Caco-2 (cell line): ENCODE measurements at regions not wholly inside any gene's neighbourhood (a gene's known extent, or its start where the extent isn't known, plus 50 kb on each side); places are given as distances from the start of the nearest gene placed in this dataset.

Experiments
- BruUV-seq: library from RNA; stranded (reverse); fragments of 400-500 nt; replicated peaks from 2 replicates; lab custom pipeline; 2021; lab: Mats Ljungman, UMichigan
- CTCF ChIA-PET: fragments of 300-600 bp; sonication (Branson Sonifier 250); formaldehyde crosslinking; loops from one replicate; lab custom pipeline; 2022; ENCODE audit warnings: antibody characterized with exemption; lab: Charles Lee
- POLR2A ChIA-PET: fragments of 300-600 bp; sonication (Branson Sonifier 250); formaldehyde crosslinking; loops from one replicate; lab custom pipeline; 2022; ENCODE audit warnings: antibody characterized with exemption; lab: Charles Lee
- DNase-seq, 2 experiments: peaks; one replicate each; pipeline versions ENCODE4 v3.0.0 to v3.0.0-alpha.2; 2020 to 2022
- H3K27me3 ChIP-seq: replicated peaks from 2 replicates; pipeline ENCODE4 v1.6.0; 2011; ENCODE audit warnings: low read length; ENCODE audit not compliant: control insufficient read depth, insufficient read depth
- H3K36me3 ChIP-seq: 2 replicates; pipeline ENCODE4 v1.5.1; 2011; ENCODE audit warnings: low read length; ENCODE audit not compliant: control insufficient read depth, insufficient read depth
- H3K4me1 ChIP-seq: fragments of 250-450 bp; sonication (Bioruptor Pico); 2 replicates; pipeline ENCODE4 v1.5.1; 2020; ENCODE audit warnings: mild to moderate bottlenecking
- H3K4me3 ChIP-seq: 2 replicates; pipeline ENCODE4 v1.5.1; 2011; ENCODE audit warnings: low read depth, mild to moderate bottlenecking, control low read depth, low read length
- H3K9me3 ChIP-seq: fragments of 250-450 bp; sonication (Bioruptor Pico); 2 replicates; pipeline ENCODE4 v1.5.1; 2020; ENCODE audit warnings: mild to moderate bottlenecking, moderate library complexity
- H3K27ac Mint-ChIP-seq: one replicate; pipeline ENCODE4 v1.8.0; 2022; ENCODE audit warnings: mixed read lengths; ENCODE audit not compliant: unreplicated experiment
- H3K27me3 Mint-ChIP-seq: one replicate; pipeline ENCODE4 v1.8.0; 2022; ENCODE audit warnings: mixed read lengths; ENCODE audit not compliant: insufficient read depth, unreplicated experiment
- H3K36me3 Mint-ChIP-seq: one replicate; pipeline ENCODE4 v1.8.0; 2022; ENCODE audit warnings: mild to moderate bottlenecking, mixed read lengths; ENCODE audit not compliant: insufficient read depth, unreplicated experiment
- H3K4me1 Mint-ChIP-seq: one replicate; pipeline ENCODE4 v1.8.0; 2022; ENCODE audit warnings: low read depth, mixed read lengths; ENCODE audit not compliant: unreplicated experiment
- H3K4me3 Mint-ChIP-seq: one replicate; pipeline ENCODE4 v1.8.0; 2022; ENCODE audit warnings: mild to moderate bottlenecking, moderate library complexity, mixed read lengths; ENCODE audit not compliant: unreplicated experiment
- H3K9me3 Mint-ChIP-seq: one replicate; pipeline ENCODE4 v1.8.0; 2022; ENCODE audit warnings: mixed read lengths; ENCODE audit not compliant: unreplicated experiment
- intact Hi-C: fragments of 100-400 bp; cut with micrococcal nuclease; formaldehyde crosslinking; loops from one replicate; pipeline ENCODE4 v1.10.0; 2022; ENCODE audit not compliant: unreplicated experiment
- TF ChIP-seq, protein P1 (sequence below), 2 experiments: fragments of 200-600 bp in 1 of 2; IDR thresholded peaks; 1 replicate in 1 of 2; 2 replicates in 1 of 2; pipeline versions ENCODE4 v1.5.1 to v1.8.0; 2011 to 2022; ENCODE audit warnings: antibody characterized with exemption in 1 of 2, control low read depth in 1 of 2, inconsistent platforms in 1 of 2, low read depth in 1 of 2, low read length in 1 of 2, mild to moderate bottlenecking in 1 of 2, moderate library complexity in 1 of 2; ENCODE audit not compliant: insufficient read depth in 1 of 2, severe bottlenecking in 1 of 2, unreplicated experiment in 1 of 2

GRCh38 chr13:59533561-59534555 lies 629.9 kb downstream of the DIAPH3 start:
- no peak overlapping the region for H3K4me3 ChIP-seq
- no peaks in the 10 kb centered on the region for H3K4me1 ChIP-seq
- ChIA-PET POLR2A (no interaction called here), CTCF (no interaction called here)
- H3K9me3 ChIP-seq: no peaks in the 10 kb centered on the region
- H3K4me1 Mint-ChIP-seq: peaks cover 12% of the 10 kb centered on the region
- no peaks in the 10 kb centered on the region for H3K9me3 Mint-ChIP-seq
- no peak for DNase-seq
- no TSS peak for BruUV-seq
- H3K27me3 Mint-ChIP-seq: no peaks in the 10 kb centered on the region
- TF ChIP-seq, protein P1, sequence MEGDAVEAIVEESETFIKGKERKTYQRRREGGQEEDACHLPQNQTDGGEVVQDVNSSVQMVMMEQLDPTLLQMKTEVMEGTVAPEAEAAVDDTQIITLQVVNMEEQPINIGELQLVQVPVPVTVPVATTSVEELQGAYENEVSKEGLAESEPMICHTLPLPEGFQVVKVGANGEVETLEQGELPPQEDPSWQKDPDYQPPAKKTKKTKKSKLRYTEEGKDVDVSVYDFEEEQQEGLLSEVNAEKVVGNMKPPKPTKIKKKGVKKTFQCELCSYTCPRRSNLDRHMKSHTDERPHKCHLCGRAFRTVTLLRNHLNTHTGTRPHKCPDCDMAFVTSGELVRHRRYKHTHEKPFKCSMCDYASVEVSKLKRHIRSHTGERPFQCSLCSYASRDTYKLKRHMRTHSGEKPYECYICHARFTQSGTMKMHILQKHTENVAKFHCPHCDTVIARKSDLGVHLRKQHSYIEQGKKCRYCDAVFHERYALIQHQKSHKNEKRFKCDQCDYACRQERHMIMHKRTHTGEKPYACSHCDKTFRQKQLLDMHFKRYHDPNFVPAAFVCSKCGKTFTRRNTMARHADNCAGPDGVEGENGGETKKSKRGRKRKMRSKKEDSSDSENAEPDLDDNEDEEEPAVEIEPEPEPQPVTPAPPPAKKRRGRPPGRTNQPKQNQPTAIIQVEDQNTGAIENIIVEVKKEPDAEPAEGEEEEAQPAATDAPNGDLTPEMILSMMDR (IDR thresholded peaks at IDR 0.05; ENCODE audit: insufficient read depth in 1 of 2, low read depth in 1 of 2, low read length in 1 of 2, severe bottlenecking in 1 of 2, unreplicated experiment in 1 of 2): no peak
- intact Hi-C loops: no loop called here
- H3K27me3 ChIP-seq: no peaks in the 10 kb centered on the region; the same call in 1 of the 2 replicates
- H3K4me3 Mint-ChIP-seq: no peak overlapping the region
- no peaks in the 10 kb centered on the region for H3K36me3 ChIP-seq
- no peaks in the 10 kb centered on the region for H3K36me3 Mint-ChIP-seq
- H3K27ac Mint-ChIP-seq: no peak overlapping the region

DNA sequence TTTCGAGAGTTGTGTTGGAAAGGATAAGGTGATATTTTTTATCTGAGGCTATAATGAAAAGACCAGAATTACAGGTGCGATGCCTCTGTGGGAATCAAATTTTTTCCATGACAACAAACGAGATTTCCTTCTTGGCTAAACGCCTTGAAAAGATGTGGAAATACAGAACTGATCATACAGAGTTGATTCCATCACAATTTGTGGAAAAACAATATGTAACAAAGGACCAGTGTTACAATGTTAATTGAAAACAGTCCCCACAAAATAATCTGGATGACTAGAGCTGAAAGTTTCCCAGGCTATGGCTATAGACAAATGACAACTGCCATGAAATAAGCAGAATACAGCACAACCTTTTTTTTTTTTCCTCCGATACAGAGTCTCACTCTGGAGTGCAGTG lies 628.9 kb downstream of the DIAPH3 start:
- no TSS peak for BruUV-seq
- H3K4me1 ChIP-seq: no peaks in the 10 kb centered on the region
- Mint-ChIP-seq H3K36me3 (no peaks in the 10 kb centered on the region), H3K4me1 (peaks cover 12% of the 10 kb centered on the region), H3K27ac (no peak overlapping the region), H3K9me3 (no peaks in the 10 kb centered on the region), H3K4me3 (no peak overlapping the region), H3K27me3 (no peaks in the 10 kb centered on the region)
- intact Hi-C loops: no loop called here
- TF ChIP-seq, protein P1 (IDR thresholded peaks at IDR 0.05; ENCODE audit: insufficient read depth in 1 of 2, low read depth in 1 of 2, low read length in 1 of 2, severe bottlenecking in 1 of 2, unreplicated experiment in 1 of 2): no peak
- H3K9me3 ChIP-seq: no peaks in the 10 kb centered on the region
- H3K36me3 ChIP-seq: no peaks in the 10 kb centered on the region
- H3K27me3 ChIP-seq: no peaks in the 10 kb centered on the region; the same call in 1 of the 2 replicates
- no peak overlapping the region for H3K4me3 ChIP-seq
- no peak for DNase-seq
- POLR2A ChIA-PET: no interaction called here
- CTCF ChIA-PET: no interaction called here

GRCh38 chr13:59537500-59537899 lies 626.2 kb downstream of the DIAPH3 start:
- no TSS peak for BruUV-seq
- POLR2A ChIA-PET: no interaction called here
- Mint-ChIP-seq H3K4me3 (no peak overlapping the region), H3K4me1 (peaks cover 6% of the 10 kb centered on the region), H3K27ac (no peak overlapping the region), H3K27me3 (no peaks in the 10 kb centered on the region), H3K36me3 (no peaks in the 10 kb centered on the region), H3K9me3 (no peaks in the 10 kb centered on the region)
- no peaks in the 10 kb centered on the region for H3K9me3 ChIP-seq
- H3K4me1 ChIP-seq: no peaks in the 10 kb centered on the region
- intact Hi-C loops: no loop called here
- H3K36me3 ChIP-seq: no peaks in the 10 kb centered on the region
- CTCF ChIA-PET: no interaction called here
- H3K4me3 ChIP-seq: no peak overlapping the region
- no peaks in the 10 kb centered on the region for H3K27me3 ChIP-seq
- no peak for DNase-seq
- TF ChIP-seq, protein P1 (IDR thresholded peaks at IDR 0.05; ENCODE audit: insufficient read depth in 1 of 2, low read depth in 1 of 2, low read length in 1 of 2, severe bottlenecking in 1 of 2, unreplicated experiment in 1 of 2): no peak
